ENCODE measurements at regions not wholly inside any gene's neighbourhood (a gene's known extent, or its start where the extent isn't known, plus 50 kb on each side); places are given as distances from the start of the nearest gene placed in this dataset.

DNA sequence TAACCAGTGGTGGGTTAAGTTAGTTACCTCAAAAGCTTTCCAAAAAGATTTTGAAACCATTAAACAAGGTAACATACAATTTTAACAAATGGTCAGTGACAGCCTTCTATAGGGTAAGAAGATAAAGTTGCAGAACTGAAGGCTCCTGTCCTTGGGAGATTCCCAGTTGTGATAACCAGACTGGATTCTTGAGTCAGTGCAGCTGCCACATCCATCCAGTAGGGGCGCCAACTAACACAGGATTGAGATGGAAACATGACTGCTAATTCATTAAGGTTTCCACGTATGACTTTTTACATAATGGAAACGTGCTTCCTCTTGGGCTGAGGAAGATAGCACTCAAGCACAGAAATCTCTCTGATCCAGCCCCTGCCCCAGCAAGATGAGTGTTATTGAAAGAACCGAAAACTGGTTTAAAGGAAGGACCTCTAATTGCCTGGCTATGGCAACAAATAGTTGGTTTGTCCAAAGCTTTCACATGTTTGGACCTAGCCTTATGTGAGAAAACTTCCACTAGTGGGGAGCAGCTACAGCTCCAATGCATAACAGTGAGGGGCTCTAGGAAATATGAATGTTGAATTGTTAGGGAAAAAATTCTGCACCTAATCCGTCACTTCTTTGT lies 269.8 kb upstream of the MYOCD start:
- DNase-seq (ENCODE audit: extremely low spot score): no peak
- CTCF ChIA-PET: interaction anchor here (0.8 to 2.5 kb wide), 6 partner anchors 12 to 52 kb away, joined by 3 to 8 read pairs (median 4); no protein-coding TSS in a partner anchor

DNA sequence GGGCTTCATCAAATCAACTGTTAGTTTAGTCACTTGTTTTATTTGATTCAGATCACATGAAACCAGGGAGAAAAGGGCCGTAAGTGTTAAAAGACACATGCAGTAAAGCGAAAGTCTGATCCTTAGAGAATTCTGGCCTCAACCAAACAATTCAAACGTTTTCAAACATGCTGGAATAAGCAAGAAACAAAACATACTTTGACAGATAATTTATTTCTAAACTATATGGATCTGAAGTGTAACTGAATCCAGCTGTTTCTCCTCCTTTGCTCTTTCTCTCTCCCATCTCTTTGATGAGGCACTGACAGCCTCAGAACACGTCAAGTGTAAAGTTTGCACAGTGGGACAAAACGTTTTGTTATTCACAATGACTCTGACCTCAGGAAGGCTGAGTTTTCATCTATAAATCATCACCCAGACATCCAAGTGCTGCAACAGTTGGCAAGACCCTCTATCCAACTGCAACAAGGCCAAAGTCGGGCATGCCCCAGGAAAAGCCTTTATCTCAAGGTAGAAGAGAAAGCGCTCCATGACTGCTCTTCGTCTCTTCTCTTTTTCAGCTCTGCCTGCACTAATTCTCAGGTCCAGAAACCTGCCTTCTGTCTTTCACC lies 267.1 kb upstream of the MYOCD start:
- CTCF ChIA-PET: no interaction called here
- no peak for DNase-seq (ENCODE audit: extremely low spot score)
- TF ChIP-seq, protein P1, sequence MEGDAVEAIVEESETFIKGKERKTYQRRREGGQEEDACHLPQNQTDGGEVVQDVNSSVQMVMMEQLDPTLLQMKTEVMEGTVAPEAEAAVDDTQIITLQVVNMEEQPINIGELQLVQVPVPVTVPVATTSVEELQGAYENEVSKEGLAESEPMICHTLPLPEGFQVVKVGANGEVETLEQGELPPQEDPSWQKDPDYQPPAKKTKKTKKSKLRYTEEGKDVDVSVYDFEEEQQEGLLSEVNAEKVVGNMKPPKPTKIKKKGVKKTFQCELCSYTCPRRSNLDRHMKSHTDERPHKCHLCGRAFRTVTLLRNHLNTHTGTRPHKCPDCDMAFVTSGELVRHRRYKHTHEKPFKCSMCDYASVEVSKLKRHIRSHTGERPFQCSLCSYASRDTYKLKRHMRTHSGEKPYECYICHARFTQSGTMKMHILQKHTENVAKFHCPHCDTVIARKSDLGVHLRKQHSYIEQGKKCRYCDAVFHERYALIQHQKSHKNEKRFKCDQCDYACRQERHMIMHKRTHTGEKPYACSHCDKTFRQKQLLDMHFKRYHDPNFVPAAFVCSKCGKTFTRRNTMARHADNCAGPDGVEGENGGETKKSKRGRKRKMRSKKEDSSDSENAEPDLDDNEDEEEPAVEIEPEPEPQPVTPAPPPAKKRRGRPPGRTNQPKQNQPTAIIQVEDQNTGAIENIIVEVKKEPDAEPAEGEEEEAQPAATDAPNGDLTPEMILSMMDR (IDR thresholded peaks at IDR 0.05; ENCODE audit: control extremely low read depth, extremely low read depth, low read depth, missing control alignments): no peak
- POLR2A ChIA-PET: no interaction called here

More for the DNA sequence above, 269.8 kb upstream of the MYOCD start:
- TF ChIP-seq, protein P1 (IDR thresholded peaks at IDR 0.05; ENCODE audit: control extremely low read depth, extremely low read depth, low read depth, missing control alignments): peak; percentile 38
- POLR2A ChIA-PET: no interaction called here

DNA sequence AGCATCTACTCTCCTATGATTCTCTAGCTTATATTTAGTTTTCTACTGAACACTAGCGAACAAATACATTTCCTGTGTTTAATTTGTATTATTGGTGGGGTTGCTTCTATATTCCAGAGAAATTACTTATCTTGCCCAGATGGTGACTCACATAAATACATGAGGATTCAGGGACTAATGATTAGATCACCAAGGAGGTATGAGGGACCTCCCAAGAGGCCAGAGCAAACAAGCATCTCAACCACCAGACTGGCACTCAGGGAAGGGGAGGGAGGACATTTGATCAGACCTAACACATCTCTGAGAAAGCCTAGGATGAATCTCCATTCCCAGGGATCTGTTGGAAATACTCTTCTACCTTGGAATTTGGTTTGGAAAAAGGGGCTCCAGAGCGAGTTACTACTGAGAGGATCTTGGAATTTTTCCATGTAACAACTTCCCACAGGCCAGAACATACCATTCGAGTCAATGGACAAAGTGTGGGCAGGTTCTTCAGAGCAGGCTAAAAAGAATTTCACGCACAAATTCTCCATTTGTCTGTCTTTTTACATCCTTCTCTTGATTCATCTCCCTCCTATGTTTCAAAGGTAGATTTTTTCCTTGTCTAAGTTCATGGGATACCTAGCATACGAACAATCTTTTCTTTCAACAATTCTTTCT lies 262.6 kb upstream of the MYOCD start:
- TF ChIP-seq, protein P1 (IDR thresholded peaks at IDR 0.05; ENCODE audit: control extremely low read depth, extremely low read depth, low read depth, missing control alignments): no peak
- POLR2A ChIA-PET: no interaction called here
- CTCF ChIA-PET: interaction anchor here (2.7 kb wide), 1 partner anchor 14 kb away, joined by 11 read pairs; no protein-coding TSS in a partner anchor
- no peak for DNase-seq (ENCODE audit: extremely low spot score)

DNA sequence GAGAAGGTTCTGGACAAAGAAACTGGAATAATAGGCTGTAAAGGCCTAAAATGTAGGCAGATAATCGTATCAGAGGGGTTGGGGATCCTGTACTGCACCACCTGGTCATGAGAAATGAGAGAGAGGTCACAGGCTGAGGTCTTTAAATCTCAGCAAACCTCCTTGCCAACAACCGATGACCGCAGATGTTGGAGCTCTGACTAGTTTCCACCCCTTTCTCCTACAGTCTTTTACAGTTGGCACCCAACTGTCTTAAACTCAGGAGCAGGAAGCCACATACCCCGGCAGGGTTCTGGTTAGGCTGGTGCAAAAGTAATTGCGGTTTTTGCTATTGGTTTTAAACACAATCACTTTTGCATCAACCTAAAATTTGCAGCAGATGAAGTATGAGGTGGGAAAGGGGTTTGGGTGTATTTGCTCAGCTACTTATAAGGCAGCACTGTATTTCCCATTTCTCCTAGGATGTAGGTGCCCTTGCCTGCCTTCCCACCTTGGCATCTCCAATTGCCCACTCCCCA lies 261.8 kb upstream of the MYOCD start:
- POLR2A ChIA-PET: no interaction called here
- DNase-seq (ENCODE audit: extremely low spot score): no peak
- TF ChIP-seq, protein P1 (IDR thresholded peaks at IDR 0.05; ENCODE audit: control extremely low read depth, extremely low read depth, low read depth, missing control alignments): no peak
- CTCF ChIA-PET: interaction anchor here (2.7 kb wide), 1 partner anchor 13 kb away, joined by 11 read pairs; no protein-coding TSS in a partner anchor

DNA sequence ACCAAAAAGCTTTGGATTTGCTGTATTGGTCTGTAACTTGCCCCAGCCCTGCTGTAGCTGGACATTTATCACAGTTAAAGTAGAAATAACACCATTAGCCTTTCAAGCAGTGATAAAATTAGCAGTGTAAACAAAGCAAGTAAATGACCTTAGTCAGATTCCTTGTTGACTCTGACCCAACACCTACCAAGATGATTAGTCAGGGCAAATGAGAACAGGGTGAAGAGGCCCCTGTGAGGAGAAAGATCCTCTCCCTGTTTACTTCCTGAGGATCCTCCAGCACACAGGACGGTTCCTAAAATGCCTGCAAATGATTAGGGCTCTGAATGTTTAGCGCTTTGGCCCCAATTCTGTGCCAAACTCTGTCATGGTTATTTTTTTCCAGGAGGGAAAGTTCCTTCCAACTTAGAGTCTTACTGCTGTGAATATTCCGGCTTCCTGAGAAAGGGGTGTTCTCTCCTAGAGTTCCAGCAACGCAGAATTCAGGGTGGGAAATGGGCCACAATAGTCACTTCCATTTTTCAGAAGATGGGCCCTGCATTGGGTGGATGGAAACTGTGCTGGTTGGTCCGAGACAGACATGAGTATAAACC lies 259.0 kb upstream of the MYOCD start:
- CTCF ChIA-PET: interaction anchor here (2.3 kb wide), 1 partner anchor 10 kb away, joined by 8 read pairs; no protein-coding TSS in a partner anchor
- POLR2A ChIA-PET: no interaction called here
- TF ChIP-seq, protein P1 (IDR thresholded peaks at IDR 0.05; ENCODE audit: control extremely low read depth, extremely low read depth, low read depth, missing control alignments): no peak
- DNase-seq (ENCODE audit: extremely low spot score): no peak

Measured in GM10248 (cell line).